CD4-positive, alpha-beta T cell (primary cell): ENCODE measurements at regions not wholly inside any gene's neighbourhood (a gene's known extent, or its start where the extent isn't known, plus 50 kb on each side); places are given as distances from the start of the nearest gene placed in this dataset.

ENCODE experiments used
- ATAC-seq: fragments of 200-7000 bp; cut with Tn5 transposase; one replicate; pipeline ENCODE4 v1.10.0; 2022; ENCODE audit warnings: mild to moderate bottlenecking; ENCODE audit not compliant: poor library complexity
- CTCF ChIA-PET: fragments of 350-600 bp; sonication (Branson Sonifier 250); formaldehyde crosslinking; loops from one replicate; lab custom pipeline; 2021; ENCODE audit warnings: antibody characterized with exemption, inconsistent platforms; lab: Charles Lee
- POLR2A ChIA-PET: fragments of 350-600 bp; sonication (Branson Sonifier 250); formaldehyde crosslinking; loops from one replicate; lab custom pipeline; 2021; ENCODE audit warnings: antibody characterized with exemption, inconsistent platforms; lab: Charles Lee
- DNase-seq, 14 experiments: peaks; one replicate each; pipeline ENCODE4 v3.0.0-alpha.2; 2013 to 2020; ENCODE audit warnings: mixed read lengths in 2 of 14
- H3K27ac ChIP-seq, 2 donors: one replicate each; pipeline versions ENCODE4 v1.5.1 to v1.7.0; 2013; ENCODE audit warnings: low read length in 2 of 2, low read depth in 1 of 2, mild to moderate bottlenecking in 1 of 2
- H3K27me3 ChIP-seq, 2 experiments: 1 replicate in 1 of 2; 2 replicates in 1 of 2; pipeline versions ENCODE4 v1.6.1 to v1.7.0; 2013; ENCODE audit warnings: low read length in 2 of 2, control low read depth in 1 of 2, mild to moderate bottlenecking in 1 of 2, moderate library complexity in 1 of 2; ENCODE audit not compliant: insufficient read depth in 2 of 2, control insufficient read depth in 1 of 2
- H3K36me3 ChIP-seq: one replicate; pipeline ENCODE4 v1.6.1; 2013; ENCODE audit warnings: low read length, control low read depth; ENCODE audit not compliant: insufficient read depth
- H3K4me1 ChIP-seq: one replicate; pipeline ENCODE4 v1.6.1; 2013; ENCODE audit warnings: low read length, control low read depth; ENCODE audit not compliant: insufficient read depth
- H3K4me3 ChIP-seq: one replicate; pipeline ENCODE4 v1.5.1; 2013; ENCODE audit warnings: mild to moderate bottlenecking, low read length, moderate library complexity
- H3K9me3 ChIP-seq, 2 experiments: 1 replicate in 1 of 2; 2 replicates in 1 of 2; pipeline versions ENCODE4 v1.6.1 to v1.7.0; 2013; ENCODE audit warnings: low read length in 2 of 2, mild to moderate bottlenecking in 2 of 2, control low read depth in 1 of 2, moderate library complexity in 1 of 2; ENCODE audit not compliant: control insufficient read depth in 1 of 2, insufficient read depth in 1 of 2
- H3K27ac Mint-ChIP-seq: one replicate; pipeline ENCODE4 v1.8.0; 2020; ENCODE audit warnings: mixed read lengths
- H3K27me3 Mint-ChIP-seq: one replicate; pipeline ENCODE4 v1.8.0; 2021; ENCODE audit warnings: mixed read lengths
- H3K36me3 Mint-ChIP-seq: one replicate; pipeline ENCODE4 v1.8.0; 2021; ENCODE audit warnings: low read depth, mixed read lengths
- H3K4me1 Mint-ChIP-seq: one replicate; pipeline ENCODE4 v1.8.0; 2021; ENCODE audit warnings: low read depth, mixed read lengths
- H3K4me3 Mint-ChIP-seq: one replicate; pipeline ENCODE4 v1.8.0; 2020; ENCODE audit warnings: mild to moderate bottlenecking, mixed read lengths
- H3K9me3 Mint-ChIP-seq: one replicate; pipeline ENCODE4 v1.8.0; 2020; ENCODE audit warnings: mixed read lengths
- CTCF ChIP-seq: fragments of 200-600 bp; IDR thresholded peaks from one replicate; pipeline ENCODE4 v1.8.0; 2022; ENCODE audit warnings: antibody characterized with exemption, mild to moderate bottlenecking
- intact Hi-C, 2 experiments: fragments of 100-400 bp; cut with DNase I in 1 of 2; cut with micrococcal nuclease in 1 of 2; formaldehyde crosslinking; loops; one replicate each; pipeline versions ENCODE4 v1.15.1 to v1.9.0; 2023 to 2025; cut with DNase I, micrococcal nuclease

DNA sequence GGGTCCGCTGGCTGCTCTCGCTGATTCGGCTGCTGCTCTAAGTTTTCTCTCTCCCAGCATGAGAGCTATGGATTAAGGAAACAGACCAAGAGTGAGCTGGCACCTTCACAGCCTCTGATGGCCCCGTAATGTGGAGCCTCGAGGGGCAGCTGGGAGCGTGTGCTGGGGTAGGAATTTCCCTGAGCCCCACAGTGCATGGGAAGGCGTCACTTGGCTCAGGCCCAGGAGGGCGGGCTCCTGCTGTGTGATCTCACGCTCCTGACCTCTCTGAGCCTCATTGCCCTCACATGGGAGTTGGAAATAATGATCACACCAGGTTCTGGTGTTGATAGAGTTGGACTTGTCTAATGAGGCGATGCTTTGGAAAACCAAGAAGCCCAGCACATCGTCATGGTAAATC, 238.6 kb upstream of the CRY1 start:
- no peak for ATAC-seq
- Histone ChIP-seq H3K27me3 (no peaks in the 10 kb centered on the region), H3K27ac (no peak overlapping the region), H3K9me3 (peaks cover 0 to 6% of the 10 kb centered on the region in 2 experiments), H3K4me1 (peaks cover 41% of the 10 kb centered on the region), H3K36me3 (no peaks in the 10 kb centered on the region), H3K4me3 (no peak overlapping the region)
- intact Hi-C loops = no loop called here
- Mint-ChIP-seq H3K36me3 (peaks cover 6% of the 10 kb centered on the region), H3K4me1 (peaks cover 83% of the 10 kb centered on the region), H3K4me3 (no peak overlapping the region), H3K9me3 (no peaks in the 10 kb centered on the region), H3K27me3 (no peaks in the 10 kb centered on the region), H3K27ac (no peak overlapping the region)
- TF ChIP-seq CTCF = no peak
- CTCF ChIA-PET = interaction anchor here (0.7 kb wide), 1 partner anchor 37 kb away, joined by 3 read pairs; no protein-coding TSS in a partner anchor
- DNase-seq = no peak
- POLR2A ChIA-PET = interaction anchor here (1.5 kb wide), 1 partner anchor 10 kb away, joined by 3 read pairs; no protein-coding TSS in a partner anchor

GRCh38 chr12:107332743-107333142, 239.4 kb upstream of the CRY1 start:
- no peaks in the 10 kb centered on the region for H3K36me3 ChIP-seq
- H3K9me3 ChIP-seq = peaks cover 0 to 6% of the 10 kb centered on the region in 2 experiments
- H3K27ac ChIP-seq = no peak overlapping the region
- no peak for TF ChIP-seq CTCF
- Mint-ChIP-seq H3K4me3 (no peak overlapping the region), H3K27me3 (no peaks in the 10 kb centered on the region), H3K4me1 (peaks cover 83% of the 10 kb centered on the region), H3K27ac (no peak overlapping the region), H3K36me3 (peaks cover 6% of the 10 kb centered on the region), H3K9me3 (no peaks in the 10 kb centered on the region)
- ChIA-PET POLR2A (interaction anchor here (1.3 kb wide), 1 partner anchor 8 kb away, joined by 3 read pairs; no protein-coding TSS in a partner anchor), CTCF (no interaction called here)
- DNase-seq (no peak), ATAC-seq (no peak)
- H3K4me3 ChIP-seq = no peak overlapping the region
- intact Hi-C loops = no loop called here
- H3K27me3 ChIP-seq = no peaks in the 10 kb centered on the region
- peaks cover 46% of the 10 kb centered on the region for H3K4me1 ChIP-seq

GRCh38 chr12:107335802-107336570, 242.6 kb upstream of the CRY1 start:
- Mint-ChIP-seq H3K4me3 (no peak overlapping the region), H3K27me3 (no peaks in the 10 kb centered on the region), H3K27ac (peak overlapping the region; percentile 24), H3K9me3 (no peaks in the 10 kb centered on the region), H3K36me3 (peaks cover 9% of the 10 kb centered on the region), H3K4me1 (peaks cover 64% of the 10 kb centered on the region)
- POLR2A ChIA-PET = interaction anchor here (2.7 kb wide), 1 partner anchor 15 kb away, joined by 9 read pairs; no protein-coding TSS in a partner anchor
- peaks cover 25% of the 10 kb centered on the region for H3K4me1 ChIP-seq
- CTCF ChIA-PET = no interaction called here
- DNase-seq (no peak), ATAC-seq (no peak)
- peaks cover 0 to 6% of the 10 kb centered on the region in 2 experiments for H3K9me3 ChIP-seq
- intact Hi-C loops = no loop called here
- no peaks in the 10 kb centered on the region for H3K27me3 ChIP-seq
- TF ChIP-seq CTCF = no peak
- H3K36me3 ChIP-seq = no peaks in the 10 kb centered on the region
- H3K4me3 ChIP-seq = no peak overlapping the region
- H3K27ac ChIP-seq = no peak overlapping the region
